ENCODE measurements at regions not wholly inside any gene's neighbourhood (a gene's known extent, or its start where the extent isn't known, plus 50 kb on each side); places are given as distances from the start of the nearest gene placed in this dataset.

DNA sequence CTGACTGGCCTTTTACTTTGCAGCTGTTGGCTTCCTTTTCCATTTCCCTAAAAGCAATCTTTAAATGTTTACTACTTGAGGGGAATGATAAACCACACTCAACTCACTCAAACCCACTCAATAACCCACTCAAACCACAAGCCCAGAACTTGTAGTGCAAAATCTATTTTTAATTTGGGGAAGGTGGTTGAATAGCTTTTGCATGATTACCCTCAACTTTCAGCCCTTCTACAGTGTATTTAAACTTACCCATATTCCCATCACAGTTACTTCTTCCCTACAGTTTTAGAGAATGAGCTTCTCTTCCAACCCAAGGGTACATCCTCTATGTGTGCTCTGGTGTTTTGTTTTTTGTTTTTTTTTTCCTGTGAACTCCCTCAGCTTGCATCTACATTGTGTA lies 636.1 kb downstream of the TDRD15 start:
- no peak for TF ChIP-seq POLR2A (IDR thresholded peaks at IDR 0.05; ENCODE audit: low read depth, low read length)
- TF ChIP-seq, protein P1, sequence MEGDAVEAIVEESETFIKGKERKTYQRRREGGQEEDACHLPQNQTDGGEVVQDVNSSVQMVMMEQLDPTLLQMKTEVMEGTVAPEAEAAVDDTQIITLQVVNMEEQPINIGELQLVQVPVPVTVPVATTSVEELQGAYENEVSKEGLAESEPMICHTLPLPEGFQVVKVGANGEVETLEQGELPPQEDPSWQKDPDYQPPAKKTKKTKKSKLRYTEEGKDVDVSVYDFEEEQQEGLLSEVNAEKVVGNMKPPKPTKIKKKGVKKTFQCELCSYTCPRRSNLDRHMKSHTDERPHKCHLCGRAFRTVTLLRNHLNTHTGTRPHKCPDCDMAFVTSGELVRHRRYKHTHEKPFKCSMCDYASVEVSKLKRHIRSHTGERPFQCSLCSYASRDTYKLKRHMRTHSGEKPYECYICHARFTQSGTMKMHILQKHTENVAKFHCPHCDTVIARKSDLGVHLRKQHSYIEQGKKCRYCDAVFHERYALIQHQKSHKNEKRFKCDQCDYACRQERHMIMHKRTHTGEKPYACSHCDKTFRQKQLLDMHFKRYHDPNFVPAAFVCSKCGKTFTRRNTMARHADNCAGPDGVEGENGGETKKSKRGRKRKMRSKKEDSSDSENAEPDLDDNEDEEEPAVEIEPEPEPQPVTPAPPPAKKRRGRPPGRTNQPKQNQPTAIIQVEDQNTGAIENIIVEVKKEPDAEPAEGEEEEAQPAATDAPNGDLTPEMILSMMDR (conservative IDR thresholded peaks at IDR 0.05; ENCODE audit: low read depth, low read length): no peak
- TF ChIP-seq RCOR1 (IDR thresholded peaks at IDR 0.05; ENCODE audit: insufficient replicate concordance, low read length): no peak
- no peak for TF ChIP-seq FOS (IDR thresholded peaks at IDR 0.05; ENCODE audit: low read depth, low read length)
- TF ChIP-seq RAD21 (IDR thresholded peaks at IDR 0.05; ENCODE audit: low read length): no peak
- TF ChIP-seq SMC3 (IDR thresholded peaks at IDR 0.05; ENCODE audit: low read depth, low read length): no peak
- no peak for TF ChIP-seq RFX5 (IDR thresholded peaks at IDR 0.05; ENCODE audit: low read depth, low read length)
- no peak for TF ChIP-seq MXI1 (IDR thresholded peaks at IDR 0.05; ENCODE audit: borderline replicate concordance, low read depth, low read length)

All from IMR-90 (cell line).